Astrocyte of the spinal cord (primary cell): ENCODE measurements at regions not wholly inside any gene's neighbourhood (a gene's known extent, or its start where the extent isn't known, plus 50 kb on each side); places are given as distances from the start of the nearest gene placed in this dataset.

Experiments
- DNase-seq: peaks from one replicate; pipeline ENCODE4 v3.0.0; 2011; ENCODE audit warnings: low read depth, low spot score
- H3K4me3 ChIP-seq: 2 replicates; pipeline ENCODE4 v1.5.1; 2011; ENCODE audit warnings: low read depth, mild to moderate bottlenecking, low read length, moderate library complexity
- in situ Hi-C: cut with HindIII; loops from 2 replicates; pipeline ENCODE4 v1.10.0; 2017; ENCODE audit warnings: low sequenced_read_pairs
- TF ChIP-seq, protein P1 (sequence below): IDR thresholded peaks from 2 replicates; pipeline ENCODE4 v1.5.1; 2012; ENCODE audit warnings: low read depth, mild to moderate bottlenecking, low read length, inconsistent platforms

DNA sequence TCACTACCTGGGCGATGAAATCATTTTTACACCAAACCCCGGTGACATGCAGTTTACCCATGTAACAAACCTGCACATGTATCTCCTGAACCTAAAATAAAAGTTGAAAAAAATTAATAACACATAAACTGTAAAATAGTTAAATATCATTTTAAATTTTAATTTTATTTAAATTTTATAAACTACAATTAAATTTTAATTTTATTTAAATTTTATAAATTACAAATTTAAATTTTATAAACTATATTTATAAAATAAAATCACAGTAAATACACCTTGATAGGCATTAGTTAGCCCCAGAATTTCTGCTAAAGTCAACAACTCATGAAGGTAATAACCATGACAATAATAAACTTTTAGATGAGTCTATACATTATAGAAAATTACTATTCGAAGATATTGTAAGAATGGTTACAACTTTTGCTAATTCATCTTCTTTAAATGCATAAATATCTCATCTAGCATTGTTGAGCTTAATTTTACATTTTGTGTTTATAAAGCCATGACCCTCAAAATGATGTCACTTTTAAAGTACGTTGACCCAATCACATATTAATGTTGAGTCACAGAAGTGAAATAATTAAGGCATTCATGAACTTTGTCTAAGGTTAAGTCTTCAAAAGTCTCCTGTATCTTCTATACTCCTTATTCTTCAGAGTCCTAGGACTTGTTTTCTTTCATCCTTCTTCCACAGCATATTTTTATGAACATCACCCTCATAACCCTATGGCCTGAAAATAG is 755.8 kb upstream of the LCORL start:
- in situ Hi-C loops: no loop called here
- no peak for DNase-seq
- TF ChIP-seq, protein P1, sequence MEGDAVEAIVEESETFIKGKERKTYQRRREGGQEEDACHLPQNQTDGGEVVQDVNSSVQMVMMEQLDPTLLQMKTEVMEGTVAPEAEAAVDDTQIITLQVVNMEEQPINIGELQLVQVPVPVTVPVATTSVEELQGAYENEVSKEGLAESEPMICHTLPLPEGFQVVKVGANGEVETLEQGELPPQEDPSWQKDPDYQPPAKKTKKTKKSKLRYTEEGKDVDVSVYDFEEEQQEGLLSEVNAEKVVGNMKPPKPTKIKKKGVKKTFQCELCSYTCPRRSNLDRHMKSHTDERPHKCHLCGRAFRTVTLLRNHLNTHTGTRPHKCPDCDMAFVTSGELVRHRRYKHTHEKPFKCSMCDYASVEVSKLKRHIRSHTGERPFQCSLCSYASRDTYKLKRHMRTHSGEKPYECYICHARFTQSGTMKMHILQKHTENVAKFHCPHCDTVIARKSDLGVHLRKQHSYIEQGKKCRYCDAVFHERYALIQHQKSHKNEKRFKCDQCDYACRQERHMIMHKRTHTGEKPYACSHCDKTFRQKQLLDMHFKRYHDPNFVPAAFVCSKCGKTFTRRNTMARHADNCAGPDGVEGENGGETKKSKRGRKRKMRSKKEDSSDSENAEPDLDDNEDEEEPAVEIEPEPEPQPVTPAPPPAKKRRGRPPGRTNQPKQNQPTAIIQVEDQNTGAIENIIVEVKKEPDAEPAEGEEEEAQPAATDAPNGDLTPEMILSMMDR: no peak
- no peak overlapping the region for H3K4me3 ChIP-seq

DNA sequence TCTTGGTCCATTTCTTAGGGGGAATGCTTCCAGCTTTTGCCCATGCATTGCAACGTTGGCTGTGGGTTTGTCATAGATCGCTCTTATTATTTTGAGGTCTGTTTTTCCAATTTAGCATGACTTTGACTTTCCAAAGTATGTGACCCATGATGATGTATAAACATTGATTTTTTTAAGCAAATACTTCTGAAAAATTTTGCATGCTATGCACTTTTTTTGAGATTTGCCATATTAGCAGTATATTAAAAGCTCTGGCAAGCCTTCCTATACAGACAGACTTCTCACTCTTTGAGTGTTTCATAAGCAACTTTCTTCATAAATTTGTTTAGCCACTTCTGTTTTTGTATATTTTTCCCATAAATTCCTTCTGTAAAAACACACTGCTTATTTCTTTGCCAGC is 746.4 kb upstream of the LCORL start:
- TF ChIP-seq, protein P1: no peak
- DNase-seq: no peak
- in situ Hi-C loops: no loop called here
- H3K4me3 ChIP-seq: no peak overlapping the region

DNA sequence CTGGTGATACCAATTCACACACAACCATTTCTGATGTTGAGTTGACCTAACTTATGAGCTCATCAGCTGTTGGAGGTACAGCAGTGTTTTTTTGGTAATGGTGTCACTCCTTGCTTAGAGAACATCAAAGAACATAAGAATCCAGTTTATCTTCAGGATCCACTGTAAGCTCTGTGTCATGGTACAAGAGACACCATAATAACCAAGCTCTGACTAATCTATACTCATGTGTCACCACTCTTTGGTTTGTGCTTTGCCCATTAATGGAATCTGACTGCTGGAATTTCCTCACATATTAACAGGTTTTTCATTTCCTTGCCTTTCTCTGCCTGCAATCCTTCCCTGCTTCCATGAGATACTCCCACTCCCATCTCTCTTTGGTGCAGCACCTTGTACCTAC is 735.1 kb upstream of the LCORL start:
- H3K4me3 ChIP-seq: no peak overlapping the region
- no peak for DNase-seq
- TF ChIP-seq, protein P1: no peak
- in situ Hi-C loops: no loop called here

DNA sequence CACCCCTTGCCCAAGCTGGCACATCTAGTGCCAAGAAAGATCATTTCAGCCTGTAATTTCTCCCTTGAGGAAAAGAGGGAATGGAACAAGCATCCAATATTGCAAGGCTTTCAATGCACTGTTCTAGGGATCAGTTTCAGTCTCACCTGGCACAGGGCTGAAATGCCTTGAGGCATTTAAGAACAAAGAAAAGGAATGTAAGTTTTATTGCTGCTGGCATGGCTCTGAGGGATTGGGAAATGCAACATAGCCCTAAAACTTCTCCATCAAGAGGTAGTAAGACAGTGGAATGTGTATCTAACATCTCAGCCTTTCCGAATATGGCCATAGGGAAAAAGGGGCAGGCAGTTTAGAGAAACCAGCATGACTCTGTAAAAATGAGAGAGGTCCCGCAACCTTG is 732.6 kb upstream of the LCORL start:
- no peak for DNase-seq
- TF ChIP-seq, protein P1: no peak
- no peak overlapping the region for H3K4me3 ChIP-seq
- in situ Hi-C loops: no loop called here

DNA sequence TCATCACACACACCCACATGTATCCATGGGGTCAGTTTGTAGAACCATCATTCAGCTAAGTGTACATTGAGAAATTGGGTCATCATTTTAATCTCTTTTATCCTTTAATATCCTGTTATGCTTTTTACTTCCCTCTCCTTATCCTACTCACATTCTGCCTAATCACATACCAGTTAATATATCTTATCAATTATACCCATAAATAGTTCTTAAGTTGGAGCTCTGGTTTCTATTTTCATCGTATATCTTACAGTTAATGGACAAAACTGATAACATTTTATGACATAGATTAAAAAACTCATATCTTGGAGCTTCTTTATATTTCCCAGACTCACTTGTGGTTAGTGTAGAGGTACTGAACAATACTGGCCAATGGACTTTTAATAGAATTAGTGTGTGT is 729.5 kb upstream of the LCORL start:
- no peak overlapping the region for H3K4me3 ChIP-seq
- no peak for DNase-seq
- in situ Hi-C loops: no loop called here
- TF ChIP-seq, protein P1: no peak

DNA sequence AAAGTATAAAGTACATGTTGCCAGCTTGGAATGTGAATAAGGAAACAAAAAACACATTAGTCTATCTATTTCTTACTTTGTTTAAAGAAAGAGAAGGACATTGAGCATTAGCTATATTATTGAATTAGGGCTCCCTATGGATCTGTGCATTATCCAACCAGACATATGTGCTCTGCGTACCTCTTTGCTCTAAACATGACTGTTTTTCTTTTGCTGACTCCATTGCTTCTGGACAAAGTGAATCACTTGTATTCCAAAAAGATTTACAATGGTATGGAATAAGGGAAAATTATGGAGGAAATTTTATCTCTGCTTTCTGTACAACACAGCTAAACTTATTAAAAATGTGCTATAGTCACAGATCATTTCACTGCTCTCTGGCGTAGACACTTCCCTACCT is 727.8 kb upstream of the LCORL start:
- in situ Hi-C loops: no loop called here
- TF ChIP-seq, protein P1: no peak
- DNase-seq: no peak
- H3K4me3 ChIP-seq: no peak overlapping the region

DNA sequence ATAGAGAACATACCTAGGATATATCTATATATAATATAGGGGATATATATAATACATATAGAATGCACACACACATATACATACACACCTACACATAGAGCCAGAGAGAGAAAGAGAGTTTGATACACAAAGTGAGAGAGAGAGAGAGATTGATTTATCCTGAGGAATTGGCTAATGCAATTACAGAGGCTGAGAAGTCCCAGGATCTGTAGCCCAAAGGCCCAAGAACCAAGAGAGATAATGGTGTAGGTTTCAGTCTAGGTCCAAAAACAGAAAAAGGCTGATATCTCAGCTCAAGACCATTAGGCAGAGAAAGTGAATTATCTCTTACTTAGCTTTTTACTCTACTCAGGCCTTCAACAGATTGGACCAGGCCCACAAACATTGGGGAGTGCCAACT is 715.0 kb upstream of the LCORL start:
- DNase-seq: no peak
- in situ Hi-C loops: no loop called here
- no peak overlapping the region for H3K4me3 ChIP-seq
- TF ChIP-seq, protein P1: no peak
